ENCODE measurements at regions not wholly inside any gene's neighbourhood (a gene's known extent, or its start where the extent isn't known, plus 50 kb on each side); places are given as distances from the start of the nearest gene placed in this dataset.

- 62 to 100% methylated on average over 2 to 3 of the region's 3 CpGs for WGBS, 2 donors (ENCODE audit: low coverage in 1 of 2)
- TF ChIP-seq EP300 (IDR thresholded peaks at IDR 0.05) (no peak), POLR2A (IDR thresholded peaks at IDR 0.05) (no peak), CTCF (IDR thresholded peaks at IDR 0.05) (no peak), POLR2AphosphoS5 (IDR thresholded peaks at IDR 0.05) (no peak)
- no peaks in the 10 kb centered on the region for H3K27me3 ChIP-seq
- no peak overlapping the region for H3K4me3 ChIP-seq
- peaks cover 11 to 30% (median 19%) of the 10 kb centered on the region in 3 donors for H3K4me1 ChIP-seq
- no peaks in the 10 kb centered on the region for H3K36me3 ChIP-seq
- no peak overlapping the region for H3K27ac ChIP-seq
- no peaks in the 10 kb centered on the region for H3K9me3 ChIP-seq
- ATAC-seq: no peak
Observed at GRCh38 chr2:48251437-48252148, 62.9 kb upstream of the FOXN2 start.

GRCh38 chr2:48253301-48253700, 61.2 kb upstream of the FOXN2 start:
- WGBS, 2 donors (ENCODE audit: low coverage in 1 of 2): 87 to 93% methylated on average over 1 of the region's 1 CpG
- Histone ChIP-seq H3K27ac (no peak overlapping the region), H3K27me3 (no peaks in the 10 kb centered on the region), H3K9me3 (no peaks in the 10 kb centered on the region), H3K36me3 (no peaks in the 10 kb centered on the region), H3K4me3 (no peak overlapping the region), H3K4me1 (peaks cover 11 to 23% (median 18%) of the 10 kb centered on the region in 3 donors)
- ATAC-seq: no peak
- TF ChIP-seq POLR2AphosphoS5 (IDR thresholded peaks at IDR 0.05) (no peak), EP300 (IDR thresholded peaks at IDR 0.05) (no peak), POLR2A (IDR thresholded peaks at IDR 0.05) (no peak), CTCF (IDR thresholded peaks at IDR 0.05) (no peak)

- ATAC-seq: no peak
- Histone ChIP-seq H3K36me3 (no peaks in the 10 kb centered on the region), H3K27me3 (no peaks in the 10 kb centered on the region), H3K9me3 (no peaks in the 10 kb centered on the region), H3K4me1 (peaks cover 0 to 8% (median 5%) of the 10 kb centered on the region in 3 donors), H3K4me3 (no peak overlapping the region), H3K27ac (no peak overlapping the region)
- 64% methylated on average over 1 of the region's 1 CpG for WGBS, 2 donors (ENCODE audit: low coverage in 1 of 2)
- TF ChIP-seq CTCF (IDR thresholded peaks at IDR 0.05): no peak
- TF ChIP-seq POLR2AphosphoS5 (IDR thresholded peaks at IDR 0.05): no peak
- TF ChIP-seq EP300 (IDR thresholded peaks at IDR 0.05): no peak
- no peak for TF ChIP-seq POLR2A (IDR thresholded peaks at IDR 0.05)
Observed at GRCh38 chr2:48254839-48255238, 59.6 kb upstream of the FOXN2 start.

GRCh38 chr2:48257456-48257855, 57.0 kb upstream of the FOXN2 start:
- H3K27me3 ChIP-seq: no peaks in the 10 kb centered on the region
- H3K4me1 ChIP-seq: no peaks in the 10 kb centered on the region
- H3K27ac ChIP-seq: no peak overlapping the region
- H3K36me3 ChIP-seq: no peaks in the 10 kb centered on the region
- H3K9me3 ChIP-seq: no peaks in the 10 kb centered on the region
- no peak overlapping the region for H3K4me3 ChIP-seq
- no peak for ATAC-seq
- 66 to 100% methylated on average over 2 of the region's 2 CpGs for WGBS, 2 donors (ENCODE audit: low coverage in 1 of 2)
- TF ChIP-seq CTCF (IDR thresholded peaks at IDR 0.05) (no peak), POLR2A (IDR thresholded peaks at IDR 0.05) (no peak), POLR2AphosphoS5 (IDR thresholded peaks at IDR 0.05) (no peak), EP300 (IDR thresholded peaks at IDR 0.05) (no peak)

GRCh38 chr2:48258481-48259149, 55.9 kb upstream of the FOXN2 start:
- TF ChIP-seq POLR2A (IDR thresholded peaks at IDR 0.05) (no peak), EP300 (IDR thresholded peaks at IDR 0.05) (no peak), CTCF (IDR thresholded peaks at IDR 0.05) (no peak), POLR2AphosphoS5 (IDR thresholded peaks at IDR 0.05) (no peak)
- H3K9me3 ChIP-seq: no peaks in the 10 kb centered on the region
- no peak overlapping the region for H3K4me3 ChIP-seq
- 74 to 97% methylated on average over 4 of the region's 4 CpGs for WGBS, 2 donors (ENCODE audit: low coverage in 1 of 2)
- no peaks in the 10 kb centered on the region for H3K27me3 ChIP-seq
- no peak overlapping the region for H3K27ac ChIP-seq
- ATAC-seq: no peak
- no peaks in the 10 kb centered on the region for H3K4me1 ChIP-seq
- H3K36me3 ChIP-seq: no peaks in the 10 kb centered on the region
